Anterior cingulate cortex (tissue), 58 donors: ENCODE measurements at regions not wholly inside any gene's neighbourhood (a gene's known extent, or its start where the extent isn't known, plus 50 kb on each side); places are given as distances from the start of the nearest gene placed in this dataset.

Experiments
- DNase-seq, 58 donors: peaks; one replicate each; lab custom pipeline; 2025; lab: John Stamatoyannopoulos, UW

DNA sequence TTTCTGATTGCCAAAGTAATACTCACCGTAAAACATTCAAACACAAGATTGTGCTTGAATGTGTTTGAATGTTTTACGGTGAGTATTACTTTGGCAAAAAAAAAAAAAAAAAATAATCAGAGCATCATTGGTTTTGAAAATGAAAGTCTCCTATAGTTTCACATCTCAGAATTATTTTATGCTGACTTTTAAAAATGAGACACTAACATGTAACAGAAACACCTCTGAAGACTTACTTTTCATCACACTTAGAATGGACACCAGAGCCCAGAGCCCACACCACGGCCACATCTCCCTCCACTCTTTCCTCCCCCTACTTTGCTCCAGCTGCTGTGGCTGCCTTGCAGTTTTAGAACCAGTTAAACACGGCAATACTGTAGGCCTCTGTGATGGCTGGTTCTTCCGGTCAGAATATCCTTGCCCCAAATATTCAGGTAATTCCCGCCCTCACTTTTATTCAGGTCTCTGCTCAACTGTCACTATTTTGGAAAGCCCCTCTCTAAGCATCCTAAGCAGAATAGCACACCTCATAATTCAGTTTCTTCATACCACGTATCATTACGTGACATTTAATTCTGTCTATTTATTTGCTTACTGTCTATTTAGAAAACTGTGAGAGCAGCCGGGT lies 138.9 kb upstream of the MAX start:
- DNase-seq: no peak

- DNase-seq: no peak
Observed at GRCh38 chr14:65242732-65243134, 140.4 kb upstream of the MAX start.

GRCh38 chr14:65243766-65244442 lies 141.6 kb upstream of the MAX start:
- DNase-seq: no peak

- no peak for DNase-seq
Observed at GRCh38 chr14:65249471-65250161, 147.3 kb upstream of the MAX start.

- no peak for DNase-seq
Observed at GRCh38 chr14:65250162-65250495, 147.8 kb upstream of the MAX start.

GRCh38 chr14:65251213-65251612 lies 148.9 kb upstream of the MAX start:
- DNase-seq: no peak

- no peak for DNase-seq
Observed at GRCh38 chr14:65252482-65253255, 150.4 kb upstream of the MAX start.

DNA sequence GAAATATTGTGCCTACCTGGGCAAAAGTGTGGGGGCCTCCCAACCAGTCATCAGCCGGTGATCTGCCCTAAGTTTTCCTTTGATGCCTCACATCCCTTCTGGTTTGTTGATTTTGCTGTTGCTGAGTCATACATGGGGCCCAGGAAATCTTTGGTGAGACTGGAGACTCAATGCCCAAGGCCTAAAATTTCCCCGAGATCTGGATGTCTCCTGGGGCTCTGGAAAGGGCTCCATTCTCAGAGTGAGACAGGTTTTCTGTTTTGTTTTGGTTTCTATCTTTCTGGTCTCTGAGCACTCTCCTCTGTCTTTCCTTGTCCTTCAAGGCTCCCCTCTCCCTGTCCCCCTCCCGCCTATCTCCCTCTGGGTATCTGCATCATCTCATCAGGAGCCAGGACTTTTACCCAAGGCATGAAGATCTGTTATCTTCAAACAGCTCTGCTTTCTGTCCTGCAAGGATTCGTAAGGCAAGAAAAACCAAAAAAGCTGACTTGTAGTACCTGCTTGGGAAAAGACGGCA lies 152.8 kb upstream of the MAX start:
- DNase-seq: no peak

DNA sequence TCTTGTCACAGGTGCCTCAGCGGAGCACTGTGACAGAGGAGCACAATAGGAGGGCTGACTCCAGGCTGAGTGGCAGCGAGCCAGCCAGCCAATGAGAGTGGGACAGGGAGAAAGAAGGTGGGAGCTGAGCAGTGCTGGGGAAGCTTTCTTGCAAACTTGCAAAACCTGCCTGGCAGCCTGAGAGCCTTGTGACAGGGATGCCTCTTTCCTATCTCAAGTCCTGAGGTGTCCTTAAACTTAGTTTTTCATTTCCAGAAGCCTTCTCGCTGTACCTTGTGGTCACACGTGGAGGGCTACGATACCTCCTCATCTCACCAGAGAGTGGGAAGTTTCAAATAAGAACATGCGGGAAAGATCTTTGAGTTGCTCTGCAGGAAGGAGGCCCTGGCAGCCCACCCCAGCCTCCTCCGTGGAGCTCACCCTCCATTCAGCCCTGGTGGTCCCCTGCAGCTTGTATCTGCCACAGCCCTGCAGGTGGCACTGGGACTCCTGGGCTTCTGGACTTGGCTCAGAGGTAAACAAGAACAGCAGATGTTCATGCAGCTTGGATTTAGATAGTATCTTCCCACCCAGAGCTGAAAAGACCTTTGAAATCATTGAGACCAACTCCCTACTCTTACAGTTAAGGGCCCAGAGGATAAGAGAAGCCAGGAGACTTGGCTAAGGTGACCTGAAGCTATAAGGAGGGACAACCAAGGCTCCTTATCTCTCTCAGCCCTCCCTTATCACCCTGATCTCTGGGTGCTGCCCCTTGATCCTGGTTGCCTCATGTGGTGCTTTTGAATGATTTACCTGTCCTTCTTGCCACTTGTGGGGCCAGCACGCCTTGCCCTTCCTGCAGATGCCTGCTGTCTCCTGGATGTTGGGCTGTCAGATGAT lies 153.5 kb upstream of the MAX start:
- DNase-seq: no peak

DNA sequence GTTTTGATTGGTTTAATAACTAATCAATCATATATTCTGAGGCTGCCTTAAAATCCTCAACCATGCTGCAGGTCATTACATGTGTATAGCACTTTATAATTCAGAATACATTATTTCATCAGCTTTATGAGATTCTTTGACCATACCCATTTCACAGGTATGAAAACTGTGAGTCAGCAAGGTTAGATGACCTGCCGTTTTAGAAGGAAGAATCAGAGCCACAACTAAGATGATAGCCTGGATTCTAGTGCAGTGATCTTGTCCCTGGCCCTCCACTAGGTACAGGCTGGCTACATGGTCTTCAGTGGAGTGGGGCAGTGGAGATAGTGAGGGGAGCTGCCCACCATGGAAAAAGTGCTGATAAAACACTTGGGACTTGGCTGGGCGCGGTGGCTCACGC lies 154.4 kb upstream of the MAX start:
- DNase-seq: no peak

- no peak for DNase-seq
Observed at GRCh38 chr14:65257425-65257824, 155.1 kb upstream of the FUT8 start.

DNA sequence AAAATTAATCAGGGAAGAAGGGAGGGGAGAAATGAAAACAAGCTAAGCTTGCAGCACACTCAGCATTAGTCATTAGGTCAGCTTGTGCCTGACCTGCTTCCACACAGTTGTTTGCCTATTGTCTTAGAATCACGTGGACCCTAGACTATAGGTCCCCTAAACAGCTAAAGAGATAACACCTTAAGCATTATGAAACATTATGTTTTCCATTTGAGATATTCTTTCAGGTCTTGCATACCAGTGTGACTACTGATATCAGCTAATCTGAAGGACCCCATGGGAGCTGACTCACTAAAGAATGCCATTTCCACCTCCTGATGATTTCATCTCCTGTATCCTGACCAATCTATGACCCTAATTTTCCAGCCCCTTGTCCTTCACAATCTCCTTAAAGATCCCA lies 154.1 kb upstream of the FUT8 start:
- no peak for DNase-seq

DNA sequence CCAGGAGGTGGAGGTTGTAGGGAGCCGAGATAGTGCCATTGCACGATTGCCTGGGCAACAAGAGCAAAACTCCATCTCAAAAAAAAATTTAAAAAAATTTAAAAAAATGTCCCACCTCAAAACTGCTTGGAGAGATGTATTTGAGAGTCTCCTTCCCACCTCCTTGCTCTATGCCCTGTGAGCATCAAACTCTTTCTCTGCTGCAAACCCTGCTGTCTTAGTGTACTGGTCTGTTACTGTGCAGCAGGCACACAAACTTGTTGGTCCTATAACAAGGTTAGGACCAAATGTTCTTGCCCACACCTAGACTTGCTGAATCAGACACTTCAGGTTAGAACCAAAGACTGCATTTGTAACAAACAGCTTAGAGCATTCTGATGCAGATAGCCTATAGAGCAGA lies 153.5 kb upstream of the FUT8 start:
- no peak for DNase-seq

- no peak for DNase-seq
Observed at GRCh38 chr14:65260786-65261185, 151.7 kb upstream of the FUT8 start.

DNA sequence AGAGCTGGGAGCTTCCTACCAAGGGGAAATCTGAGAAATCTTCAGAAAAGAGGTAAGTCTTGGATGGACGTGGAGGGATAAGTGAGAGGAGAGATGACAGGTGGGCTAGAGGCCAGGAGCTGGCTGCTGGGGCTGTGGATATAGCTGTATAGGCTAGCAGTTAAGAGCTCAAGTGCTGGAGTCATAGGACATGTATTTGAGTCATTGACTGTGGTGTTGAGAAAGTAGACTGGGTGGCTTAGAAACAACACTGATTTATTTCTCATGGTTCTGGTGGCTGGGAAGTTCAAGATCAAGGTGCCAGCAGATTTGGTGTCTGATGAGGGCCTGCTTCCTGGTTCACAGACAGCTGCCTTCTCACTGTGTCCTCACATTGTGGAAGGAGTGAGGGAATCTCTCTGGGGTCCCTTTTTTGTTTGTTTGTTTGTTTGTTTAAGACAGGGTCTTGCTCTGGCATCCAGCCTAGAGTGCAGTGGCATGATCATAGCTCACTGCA lies 151.1 kb upstream of the FUT8 start:
- no peak for DNase-seq

GRCh38 chr14:65261946-65262345 lies 150.6 kb upstream of the FUT8 start:
- no peak for DNase-seq

DNA sequence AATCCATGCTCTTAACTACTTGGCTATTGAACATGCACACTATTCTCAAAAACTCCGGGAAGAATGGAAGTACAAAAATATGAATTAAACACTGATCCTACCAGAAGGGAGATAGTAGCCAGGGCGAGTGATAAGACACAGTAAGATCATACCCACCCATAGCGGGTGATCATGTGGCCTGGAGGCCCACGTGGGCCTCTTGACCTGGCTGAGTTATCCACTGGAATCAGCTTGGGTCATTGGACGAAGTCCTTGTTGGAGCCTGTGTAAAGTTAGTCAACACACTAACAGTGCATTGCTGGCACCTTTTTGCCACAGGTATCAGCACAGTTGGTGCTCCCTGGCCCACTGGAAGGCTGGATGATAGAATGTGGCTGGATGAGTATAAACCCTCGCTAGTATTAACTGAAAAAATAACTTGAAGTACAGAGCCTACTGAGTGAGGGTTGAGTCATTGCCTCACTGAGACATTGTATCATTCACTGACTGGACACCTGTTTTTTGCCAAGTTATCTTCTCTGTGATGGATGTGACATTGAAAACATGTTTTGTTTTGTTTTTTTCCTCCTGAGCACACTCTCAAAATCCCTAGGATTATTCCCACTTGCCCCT lies 149.2 kb upstream of the FUT8 start:
- DNase-seq: no peak

DNA sequence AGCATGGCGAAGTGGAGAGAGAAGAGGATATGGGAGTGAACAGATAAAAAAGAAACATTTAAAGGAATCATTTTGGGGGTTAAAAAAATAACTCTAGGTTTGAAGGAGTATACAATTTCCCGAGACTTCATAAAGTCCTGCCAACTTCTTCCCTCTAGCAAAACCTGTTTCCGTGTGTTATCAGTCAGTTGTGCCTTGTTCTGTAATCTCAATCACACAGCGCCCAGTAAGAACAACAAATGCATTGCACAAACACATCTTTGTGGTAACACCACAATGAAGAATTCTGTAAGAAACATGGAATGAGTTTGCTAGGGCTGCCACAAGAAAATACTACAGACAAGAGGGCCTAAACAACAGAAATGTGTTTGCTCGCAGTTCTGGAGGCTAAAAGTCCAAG lies 144.7 kb upstream of the FUT8 start:
- no peak for DNase-seq

DNA sequence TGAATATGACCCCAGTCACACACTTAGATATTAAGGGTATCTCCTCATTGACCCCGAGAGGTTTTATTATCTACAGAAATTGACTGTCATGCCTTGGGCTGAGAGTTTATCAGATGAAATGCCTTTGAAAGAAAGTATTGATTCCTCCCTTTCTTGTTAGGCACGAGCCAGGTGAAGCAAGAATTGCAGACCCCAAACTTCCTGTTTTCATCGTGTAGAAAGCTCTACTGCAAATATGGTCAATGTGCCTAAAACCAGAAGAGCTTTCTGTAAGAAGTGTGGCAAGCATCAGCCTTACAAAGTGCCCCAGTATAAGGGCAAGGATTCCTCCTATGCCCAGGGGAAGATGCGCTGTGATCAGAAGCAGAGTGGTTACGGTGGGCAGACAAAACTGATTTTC lies 143.9 kb upstream of the FUT8 start:
- DNase-seq: no peak

DNA sequence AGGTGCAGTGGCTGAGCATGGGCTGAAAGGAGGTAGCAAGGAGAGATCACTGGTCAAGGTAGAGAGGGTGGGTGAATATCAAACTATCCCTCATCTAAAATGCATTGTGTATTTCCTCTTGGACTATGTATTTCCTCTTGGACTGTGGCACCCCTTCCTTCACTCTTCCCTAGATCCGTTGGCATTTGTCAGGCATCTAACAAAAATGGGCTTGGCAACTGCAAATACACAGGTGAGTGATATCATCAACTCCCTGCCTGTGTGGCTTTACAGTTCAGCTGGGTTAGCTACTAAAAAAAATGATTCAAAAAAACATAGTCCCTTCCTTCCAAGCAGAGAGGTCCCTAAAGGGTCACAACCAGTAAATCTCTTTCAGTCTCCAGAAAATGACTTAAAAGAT lies 142.8 kb upstream of the FUT8 start:
- DNase-seq: no peak
